Gastrocnemius medialis (tissue), 4 donors: ENCODE measurements at regions not wholly inside any gene's neighbourhood (a gene's known extent, or its start where the extent isn't known, plus 50 kb on each side); places are given as distances from the start of the nearest gene placed in this dataset.

Experiments
- POLR2A ChIP-seq, 2 donors: fragments of 450-650 bp; IDR thresholded peaks; one replicate each; pipeline ENCODE4 v1.6.1; 2017; ENCODE audit warnings: antibody characterized with exemption in 2 of 2, mild to moderate bottlenecking in 2 of 2, moderate library complexity in 2 of 2
- TF ChIP-seq, protein P1 (sequence below), 5 experiments: fragments of 450-650 bp in 3 of 5; fragments of 200-600 bp in 2 of 5; sonication (generic) in 2 of 5; IDR thresholded peaks in 4 of 5; conservative IDR thresholded peaks in 1 of 5; 1 replicate in 4 of 5; 2 replicates in 1 of 5; pipeline ENCODE4 v1.5.1; 2016 to 2019; ENCODE audit warnings: antibody characterized with exemption in 5 of 5, mild to moderate bottlenecking in 3 of 5, moderate library complexity in 3 of 5

DNA sequence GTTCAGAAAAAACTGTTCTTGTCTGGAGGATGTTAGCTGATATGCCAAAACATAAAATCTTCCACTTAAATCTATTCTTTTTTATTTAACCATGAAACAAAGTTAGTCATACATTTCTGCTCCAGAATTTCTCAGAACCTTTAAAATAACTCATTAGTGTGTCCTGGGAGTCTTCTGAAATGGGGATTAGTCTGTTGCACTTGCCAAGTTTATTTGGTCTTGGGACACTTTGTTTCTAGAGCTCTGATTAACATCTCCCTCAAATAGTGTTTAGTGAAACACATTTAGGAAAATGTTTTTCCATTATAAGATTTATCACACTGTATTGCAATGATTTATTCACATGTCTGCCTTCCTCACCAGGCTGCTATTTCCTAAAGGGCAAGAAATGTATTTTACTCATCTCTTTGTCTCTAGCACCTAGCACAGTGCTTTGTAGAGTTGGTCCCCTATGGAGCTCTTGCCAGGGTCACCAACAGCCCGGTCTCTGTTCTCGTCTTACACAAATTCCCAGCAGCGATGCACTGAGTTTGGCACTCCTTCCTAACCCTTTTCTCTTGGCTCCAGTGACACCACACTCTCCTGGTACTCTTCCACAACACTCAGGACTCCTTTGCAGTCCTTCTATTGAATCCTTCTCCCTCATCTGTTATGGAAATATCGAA is 189.2 kb downstream of the CSNK2A3 start:
- TF ChIP-seq, protein P1, sequence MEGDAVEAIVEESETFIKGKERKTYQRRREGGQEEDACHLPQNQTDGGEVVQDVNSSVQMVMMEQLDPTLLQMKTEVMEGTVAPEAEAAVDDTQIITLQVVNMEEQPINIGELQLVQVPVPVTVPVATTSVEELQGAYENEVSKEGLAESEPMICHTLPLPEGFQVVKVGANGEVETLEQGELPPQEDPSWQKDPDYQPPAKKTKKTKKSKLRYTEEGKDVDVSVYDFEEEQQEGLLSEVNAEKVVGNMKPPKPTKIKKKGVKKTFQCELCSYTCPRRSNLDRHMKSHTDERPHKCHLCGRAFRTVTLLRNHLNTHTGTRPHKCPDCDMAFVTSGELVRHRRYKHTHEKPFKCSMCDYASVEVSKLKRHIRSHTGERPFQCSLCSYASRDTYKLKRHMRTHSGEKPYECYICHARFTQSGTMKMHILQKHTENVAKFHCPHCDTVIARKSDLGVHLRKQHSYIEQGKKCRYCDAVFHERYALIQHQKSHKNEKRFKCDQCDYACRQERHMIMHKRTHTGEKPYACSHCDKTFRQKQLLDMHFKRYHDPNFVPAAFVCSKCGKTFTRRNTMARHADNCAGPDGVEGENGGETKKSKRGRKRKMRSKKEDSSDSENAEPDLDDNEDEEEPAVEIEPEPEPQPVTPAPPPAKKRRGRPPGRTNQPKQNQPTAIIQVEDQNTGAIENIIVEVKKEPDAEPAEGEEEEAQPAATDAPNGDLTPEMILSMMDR (IDR thresholded peaks at IDR 0.05 in 4 of 5, conservative IDR thresholded peaks at IDR 0.05 in 1 of 5), result no peak
- no peak for TF ChIP-seq POLR2A (IDR thresholded peaks at IDR 0.05)
